ENCODE measurements at regions not wholly inside any gene's neighbourhood (a gene's known extent, or its start where the extent isn't known, plus 50 kb on each side); places are given as distances from the start of the nearest gene placed in this dataset.
"Not testable (repeated sequence)": the region's sequence is repeated elsewhere in the genome, so short reads cannot be mapped to it uniquely, and the experiment has no call there.

DNA sequence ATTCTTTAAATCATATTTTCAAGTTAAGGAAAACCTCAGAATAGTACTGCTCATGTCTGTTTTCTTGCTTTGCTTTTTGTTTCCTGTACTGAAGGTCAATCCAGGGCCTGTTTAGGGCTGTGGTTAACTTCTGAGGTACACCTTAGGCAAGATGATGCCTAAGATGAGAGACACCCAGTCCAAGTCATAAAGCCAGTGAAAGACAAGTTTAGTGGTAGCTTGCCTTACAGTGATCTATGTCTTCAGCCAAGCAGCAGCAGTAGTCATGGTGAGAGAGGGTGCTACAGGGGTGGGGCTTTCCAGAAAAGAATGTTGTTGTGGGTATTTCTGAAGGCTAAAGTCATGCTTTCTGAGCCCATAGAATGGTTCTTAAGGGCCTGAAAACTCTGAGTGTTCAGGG is 173.7 kb downstream of the VSIG4 start:
- Histone ChIP-seq H3K4me3 (no peak overlapping the region), H3K36me3 (replicated peaks in 1 of 2) (no peaks in the 10 kb centered on the region), H3K4me1 (replicated peaks in 1 of 2) (no peaks in the 10 kb centered on the region), H3K9me3 (replicated peaks in 1 of 3) (no peaks in the 10 kb centered on the region), H3K27ac (no peak overlapping the region), H3K27me3 (peaks cover 6% of the 10 kb centered on the region)
- no peak for TF ChIP-seq POLR2A (IDR thresholded peaks at IDR 0.05)
- TF ChIP-seq, protein P1, sequence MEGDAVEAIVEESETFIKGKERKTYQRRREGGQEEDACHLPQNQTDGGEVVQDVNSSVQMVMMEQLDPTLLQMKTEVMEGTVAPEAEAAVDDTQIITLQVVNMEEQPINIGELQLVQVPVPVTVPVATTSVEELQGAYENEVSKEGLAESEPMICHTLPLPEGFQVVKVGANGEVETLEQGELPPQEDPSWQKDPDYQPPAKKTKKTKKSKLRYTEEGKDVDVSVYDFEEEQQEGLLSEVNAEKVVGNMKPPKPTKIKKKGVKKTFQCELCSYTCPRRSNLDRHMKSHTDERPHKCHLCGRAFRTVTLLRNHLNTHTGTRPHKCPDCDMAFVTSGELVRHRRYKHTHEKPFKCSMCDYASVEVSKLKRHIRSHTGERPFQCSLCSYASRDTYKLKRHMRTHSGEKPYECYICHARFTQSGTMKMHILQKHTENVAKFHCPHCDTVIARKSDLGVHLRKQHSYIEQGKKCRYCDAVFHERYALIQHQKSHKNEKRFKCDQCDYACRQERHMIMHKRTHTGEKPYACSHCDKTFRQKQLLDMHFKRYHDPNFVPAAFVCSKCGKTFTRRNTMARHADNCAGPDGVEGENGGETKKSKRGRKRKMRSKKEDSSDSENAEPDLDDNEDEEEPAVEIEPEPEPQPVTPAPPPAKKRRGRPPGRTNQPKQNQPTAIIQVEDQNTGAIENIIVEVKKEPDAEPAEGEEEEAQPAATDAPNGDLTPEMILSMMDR (IDR thresholded peaks at IDR 0.05) = no peak
- DNase-seq = no peak
- intact Hi-C loops (cut with DNase I) = no loop called here

DNA sequence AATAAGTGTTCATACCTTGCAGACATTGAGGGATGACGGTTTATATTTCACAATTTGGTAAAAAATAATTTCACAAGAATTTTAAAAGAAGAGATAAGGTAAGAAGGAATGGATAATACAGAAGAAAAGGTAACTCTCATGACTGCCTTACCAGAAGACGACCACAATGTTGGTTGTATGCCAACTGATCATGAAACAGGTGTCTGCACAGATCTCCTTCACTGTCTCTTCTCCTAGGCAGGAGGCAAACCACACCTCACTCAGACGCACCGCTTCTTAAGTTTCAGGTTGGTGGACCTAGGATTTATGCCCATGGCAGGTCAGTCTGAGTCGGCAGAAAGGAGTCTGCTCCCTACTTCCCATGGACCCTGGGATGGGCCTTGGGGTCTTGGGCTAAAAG is 177.2 kb downstream of the VSIG4 start:
- intact Hi-C loops (cut with DNase I) = no loop called here

DNA sequence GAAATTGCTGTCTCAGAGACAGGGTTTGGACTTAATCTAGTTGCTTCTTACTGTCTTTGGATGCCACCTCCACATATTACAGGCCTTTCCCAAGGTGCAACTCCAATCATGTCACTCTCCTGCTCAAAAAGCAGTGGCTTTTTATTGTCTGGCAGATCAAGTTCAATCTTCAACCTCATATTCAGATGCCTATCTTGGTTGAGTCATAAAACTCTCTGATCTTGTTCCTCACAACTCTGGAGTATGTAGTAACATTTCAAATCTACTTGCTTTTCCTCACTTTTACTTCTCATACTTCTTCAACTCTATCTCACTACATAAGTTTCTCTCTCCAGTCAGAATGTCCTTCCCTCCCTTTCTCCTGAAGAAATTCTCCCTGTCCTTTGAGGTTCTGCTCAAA is 180.6 kb downstream of the VSIG4 start:
- Histone ChIP-seq H3K36me3 (replicated peaks in 1 of 2) (no peaks in the 10 kb centered on the region), H3K9me3 (replicated peaks in 1 of 3) (no peaks in the 10 kb centered on the region), H3K4me3 (no peak overlapping the region), H3K4me1 (replicated peaks in 1 of 2) (no peaks in the 10 kb centered on the region), H3K27me3 (peaks cover 1% of the 10 kb centered on the region), H3K27ac (no peak overlapping the region)
- intact Hi-C loops (cut with DNase I) = no loop called here
- TF ChIP-seq, protein P1 (IDR thresholded peaks at IDR 0.05) = no peak
- DNase-seq = no peak

More for the DNA sequence above, 177.2 kb downstream of the VSIG4 start:
- no peaks in the 10 kb centered on the region for H3K9me3 ChIP-seq (replicated peaks in 1 of 3)
- no peak for DNase-seq
- no peaks in the 10 kb centered on the region for H3K4me1 ChIP-seq (replicated peaks in 1 of 2)
- no peak for TF ChIP-seq POLR2A (IDR thresholded peaks at IDR 0.05)
- TF ChIP-seq, protein P1 (IDR thresholded peaks at IDR 0.05) = no peak
- H3K36me3 ChIP-seq (replicated peaks in 1 of 2) = no peaks in the 10 kb centered on the region
- no peak overlapping the region for H3K4me3 ChIP-seq
- peaks cover 6% of the 10 kb centered on the region for H3K27me3 ChIP-seq
- WGBS, 4 donors = 60 to 80% (median 69%) methylated on average over 5 of the region's 5 CpGs
- no peak overlapping the region for H3K27ac ChIP-seq

DNA sequence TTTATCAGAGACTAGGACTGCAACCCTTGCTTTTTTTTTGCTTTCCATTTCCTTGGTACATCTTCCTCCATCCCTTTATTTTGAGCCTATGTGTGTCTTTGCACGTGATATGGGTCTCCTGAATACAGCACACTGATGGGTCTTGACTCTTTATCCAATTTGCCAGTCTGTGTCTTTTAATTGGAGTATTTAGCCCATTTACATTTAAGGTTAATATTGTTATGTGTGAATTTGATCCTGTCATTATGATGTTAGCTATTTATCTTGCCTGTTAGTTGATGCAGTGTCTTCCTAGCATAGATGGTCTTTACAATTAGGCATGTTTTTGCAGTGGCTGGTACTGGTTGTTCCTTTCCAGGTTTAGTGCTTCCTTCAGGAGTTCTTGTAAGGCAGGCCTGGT is 185.4 kb downstream of the VSIG4 start:
- H3K36me3 ChIP-seq (replicated peaks in 1 of 2); H3K4me3 ChIP-seq; H3K27ac ChIP-seq; H3K4me1 ChIP-seq (replicated peaks in 1 of 2); H3K9me3 ChIP-seq (replicated peaks in 1 of 3); H3K27me3 ChIP-seq; DNase-seq; intact Hi-C loops (cut with DNase I): not testable (repeated sequence)
- WGBS, 4 donors = 48 to 70% (median 57%) methylated on average over 1 of the region's 1 CpG

DNA sequence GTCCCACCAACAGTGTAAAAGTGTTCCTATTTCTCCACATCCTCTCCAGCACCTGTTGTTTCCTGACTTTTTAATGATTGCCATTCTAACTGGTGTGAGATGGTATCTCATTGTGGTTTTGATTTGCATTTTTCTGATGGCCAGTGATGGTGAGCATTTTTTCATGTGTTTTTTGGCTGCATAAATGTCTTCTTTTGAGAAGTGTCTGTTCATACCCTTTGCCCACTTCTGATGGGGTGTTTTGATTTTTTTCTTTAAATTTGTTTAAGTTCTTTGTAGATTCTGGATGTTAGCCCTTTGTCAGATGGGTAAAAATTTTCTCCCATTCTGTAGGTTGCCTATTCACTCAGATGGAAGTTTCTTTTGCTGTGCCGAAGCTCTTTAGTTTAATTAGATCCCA is 183.9 kb downstream of the MSN start:
- H3K4me1 ChIP-seq (replicated peaks in 1 of 2); H3K36me3 ChIP-seq (replicated peaks in 1 of 2); intact Hi-C loops (cut with DNase I); H3K27me3 ChIP-seq; H3K4me3 ChIP-seq; H3K9me3 ChIP-seq (replicated peaks in 1 of 3); DNase-seq; H3K27ac ChIP-seq: not testable (repeated sequence)
- 60 to 76% (median 72%) methylated on average over 1 of the region's 1 CpG for WGBS, 4 donors

DNA sequence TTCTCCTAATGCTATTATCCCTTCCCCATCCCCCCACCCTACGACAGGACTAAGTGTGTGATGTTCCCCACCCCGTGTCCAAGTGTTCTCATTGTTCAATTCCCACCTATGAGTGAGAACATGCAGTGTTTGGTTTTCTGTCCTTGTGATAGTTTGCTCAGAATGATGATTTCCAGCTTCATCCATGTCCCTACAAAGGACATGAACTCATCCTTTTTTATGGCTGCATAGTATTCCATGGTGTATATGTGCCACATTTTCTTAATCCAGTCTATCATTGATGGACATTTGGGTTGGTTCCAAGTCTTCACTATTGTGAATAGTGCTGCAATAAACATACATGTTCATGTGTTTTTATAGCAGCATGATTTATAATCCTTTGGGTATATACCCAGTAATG is 183.4 kb downstream of the MSN start:
- intact Hi-C loops (cut with DNase I) = not testable (repeated sequence)

More for the DNA sequence above, 183.4 kb downstream of the MSN start:
- 65 to 81% (median 74%) methylated on average over 2 of the region's 2 CpGs for WGBS, 4 donors
- H3K4me1 ChIP-seq (replicated peaks in 1 of 2); DNase-seq; H3K27ac ChIP-seq; H3K36me3 ChIP-seq (replicated peaks in 1 of 2); H3K4me3 ChIP-seq; H3K9me3 ChIP-seq (replicated peaks in 1 of 3); H3K27me3 ChIP-seq: not testable (repeated sequence)

Measured in adrenal gland (tissue), 9 donors.